Upper lobe of left lung (tissue), 6 donors: ENCODE measurements at regions not wholly inside any gene's neighbourhood (a gene's known extent, or its start where the extent isn't known, plus 50 kb on each side); places are given as distances from the start of the nearest gene placed in this dataset.
"Not testable (repeated sequence)": the region's sequence is repeated elsewhere in the genome, so short reads cannot be mapped to it uniquely, and the experiment has no call there.

Experiments used
- ATAC-seq, 2 donors: fragments of 200-7000 bp; cut with Tn5 transposase; one replicate each; pipeline ENCODE4 v1.9.1; 2022; ENCODE audit warnings: mild to moderate bottlenecking in 2 of 2, moderate library complexity in 2 of 2; ENCODE audit not compliant: low FRiP score in 2 of 2
- DNase-seq, 2 donors: peaks; one replicate each; pipeline ENCODE4 v3.0.0-alpha.2; 2019 to 2020
- H3K27ac ChIP-seq, 4 donors: fragments of 200-600 bp; sonication (generic); one replicate each; pipeline ENCODE4 v1.5.1; 2016 to 2019
- H3K27me3 ChIP-seq, 4 donors: fragments of 200-600 bp; sonication (generic); one replicate each; pipeline ENCODE4 v1.5.1; 2017 to 2019
- H3K36me3 ChIP-seq, 4 donors: fragments of 200-600 bp; sonication (generic); one replicate each; pipeline ENCODE4 v1.5.1; 2016 to 2019
- H3K4me1 ChIP-seq, 4 donors: fragments of 200-600 bp; sonication (generic); one replicate each; pipeline ENCODE4 v1.5.1; 2018 to 2019
- H3K4me3 ChIP-seq, 4 donors: fragments of 200-600 bp; sonication (generic); one replicate each; pipeline ENCODE4 v1.5.1; 2017 to 2019; ENCODE audit warnings: mild to moderate bottlenecking in 2 of 4, moderate library complexity in 1 of 4
- H3K9me3 ChIP-seq, 4 donors: fragments of 200-600 bp; sonication (generic); one replicate each; pipeline ENCODE4 v1.5.1; 2018 to 2019
- EP300 ChIP-seq, 4 donors: sonication (generic); formaldehyde crosslinking; IDR thresholded peaks; one replicate each; pipeline ENCODE4 v1.5.1; 2017; ENCODE audit warnings: antibody characterized with exemption in 4 of 4, control low read depth in 2 of 4
- POLR2A ChIP-seq, 4 donors: fragments of 450-650 bp; IDR thresholded peaks; one replicate each; pipeline ENCODE4 v1.5.1; 2016 to 2017; ENCODE audit warnings: antibody characterized with exemption in 4 of 4, mild to moderate bottlenecking in 2 of 4
- POLR2AphosphoS5 ChIP-seq, 2 donors: sonication (generic); formaldehyde crosslinking; IDR thresholded peaks; one replicate each; pipeline ENCODE4 v1.5.1; 2017; ENCODE audit warnings: antibody characterized with exemption in 2 of 2
- WGBS, 2 donors: methylation state at CpG; one replicate each; pipeline ENCODE4 v1.1.5; 2017 to 2018; 5-methylcytosine and 5-hydroxymethylcytosine counted together
- TF ChIP-seq, protein P1 (sequence below), 6 experiments: fragments of 450-650 bp in 4 of 6; fragments of 200-600 bp in 2 of 6; sonication (generic) in 2 of 6; IDR thresholded peaks; one replicate each; pipeline ENCODE4 v1.5.1; 2016 to 2019; ENCODE audit warnings: antibody characterized with exemption in 6 of 6
- donor health status: DM: no; HTN: no; CAD: no; lungs with moderate emphysema.
- donor health status: DM: no; HTN: yes; CAD: no; lungs with severe emphysema.

DNA sequence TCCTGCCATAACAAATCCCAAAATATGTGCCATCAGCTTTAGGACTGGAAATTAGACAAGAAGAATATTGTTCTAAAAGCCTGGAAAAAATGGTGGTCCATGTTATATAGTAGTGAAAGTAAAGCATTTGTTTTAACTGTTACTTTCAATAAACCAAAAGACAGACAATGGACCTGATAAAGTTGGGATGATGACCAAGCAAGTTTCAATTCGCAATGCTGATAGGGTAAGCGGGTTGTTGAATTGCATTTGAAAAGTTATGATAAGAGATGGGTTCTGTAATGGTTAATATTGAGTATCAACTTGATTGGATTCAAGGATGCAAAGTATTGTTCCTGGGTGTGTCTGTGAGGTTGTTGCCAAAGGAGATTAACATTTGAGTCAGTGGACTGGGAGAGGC, 131.9 kb upstream of the ZC3H12C start:
- DNase-seq (no peak), ATAC-seq (no peak)
- Histone ChIP-seq H3K9me3 (no peaks in the 10 kb centered on the region), H3K27ac (no peak overlapping the region), H3K27me3 (no peaks in the 10 kb centered on the region), H3K4me1 (no peaks in the 10 kb centered on the region), H3K36me3 (no peaks in the 10 kb centered on the region), H3K4me3 (no peak overlapping the region)
- 95 to 97% methylated on average over 2 of the region's 2 CpGs for WGBS, 2 donors
- TF ChIP-seq, protein P1, sequence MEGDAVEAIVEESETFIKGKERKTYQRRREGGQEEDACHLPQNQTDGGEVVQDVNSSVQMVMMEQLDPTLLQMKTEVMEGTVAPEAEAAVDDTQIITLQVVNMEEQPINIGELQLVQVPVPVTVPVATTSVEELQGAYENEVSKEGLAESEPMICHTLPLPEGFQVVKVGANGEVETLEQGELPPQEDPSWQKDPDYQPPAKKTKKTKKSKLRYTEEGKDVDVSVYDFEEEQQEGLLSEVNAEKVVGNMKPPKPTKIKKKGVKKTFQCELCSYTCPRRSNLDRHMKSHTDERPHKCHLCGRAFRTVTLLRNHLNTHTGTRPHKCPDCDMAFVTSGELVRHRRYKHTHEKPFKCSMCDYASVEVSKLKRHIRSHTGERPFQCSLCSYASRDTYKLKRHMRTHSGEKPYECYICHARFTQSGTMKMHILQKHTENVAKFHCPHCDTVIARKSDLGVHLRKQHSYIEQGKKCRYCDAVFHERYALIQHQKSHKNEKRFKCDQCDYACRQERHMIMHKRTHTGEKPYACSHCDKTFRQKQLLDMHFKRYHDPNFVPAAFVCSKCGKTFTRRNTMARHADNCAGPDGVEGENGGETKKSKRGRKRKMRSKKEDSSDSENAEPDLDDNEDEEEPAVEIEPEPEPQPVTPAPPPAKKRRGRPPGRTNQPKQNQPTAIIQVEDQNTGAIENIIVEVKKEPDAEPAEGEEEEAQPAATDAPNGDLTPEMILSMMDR (IDR thresholded peaks at IDR 0.05): no peak
- no peak for TF ChIP-seq POLR2A (IDR thresholded peaks at IDR 0.05)
- TF ChIP-seq POLR2AphosphoS5 (IDR thresholded peaks at IDR 0.05): no peak
- TF ChIP-seq EP300 (IDR thresholded peaks at IDR 0.05): no peak

DNA sequence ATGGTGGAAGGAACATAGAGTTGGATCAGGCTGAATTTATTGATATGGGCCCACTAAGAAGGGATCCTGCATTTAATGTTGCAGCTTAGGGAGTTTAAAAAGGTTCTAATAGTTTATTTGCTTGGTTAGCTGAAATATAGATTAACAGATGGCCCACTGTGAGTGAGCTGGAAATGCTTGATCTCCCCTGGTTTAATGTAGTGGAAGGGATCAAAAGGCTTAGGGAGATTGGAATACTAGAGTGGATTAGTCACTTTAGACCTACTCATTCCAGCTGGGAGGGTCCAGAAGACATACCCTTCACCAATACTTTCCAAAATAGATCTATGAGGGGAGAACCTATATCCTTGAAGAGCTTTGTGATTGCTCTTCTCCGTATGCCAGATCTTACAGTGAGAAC, 130.1 kb upstream of the ZC3H12C start:
- Histone ChIP-seq H3K27ac (no peak overlapping the region), H3K4me1 (no peaks in the 10 kb centered on the region), H3K9me3 (no peaks in the 10 kb centered on the region), H3K27me3 (no peaks in the 10 kb centered on the region), H3K36me3 (no peaks in the 10 kb centered on the region), H3K4me3 (no peak overlapping the region)
- DNase-seq: no peak
- TF ChIP-seq POLR2AphosphoS5 (IDR thresholded peaks at IDR 0.05) (no peak), POLR2A (IDR thresholded peaks at IDR 0.05) (no peak), EP300 (IDR thresholded peaks at IDR 0.05) (no peak)
- TF ChIP-seq, protein P1 (IDR thresholded peaks at IDR 0.05): no peak
- 93 to 100% methylated on average over 1 of the region's 1 CpG for WGBS, 2 donors
- no peak for ATAC-seq

GRCh38 chr11:109964487-109964886, 128.7 kb upstream of the ZC3H12C start:
- no peak for ATAC-seq
- TF ChIP-seq, protein P1 (IDR thresholded peaks at IDR 0.05): no peak
- TF ChIP-seq EP300 (IDR thresholded peaks at IDR 0.05) (no peak), POLR2AphosphoS5 (IDR thresholded peaks at IDR 0.05) (no peak), POLR2A (IDR thresholded peaks at IDR 0.05) (no peak)
- no peak overlapping the region for H3K27ac ChIP-seq
- H3K27me3 ChIP-seq: no peaks in the 10 kb centered on the region
- DNase-seq: no peak
- H3K36me3 ChIP-seq: no peaks in the 10 kb centered on the region
- no peaks in the 10 kb centered on the region for H3K9me3 ChIP-seq
- H3K4me1 ChIP-seq: no peaks in the 10 kb centered on the region
- 89 to 100% methylated on average over 2 of the region's 2 CpGs for WGBS, 2 donors
- H3K4me3 ChIP-seq: no peak overlapping the region

DNA sequence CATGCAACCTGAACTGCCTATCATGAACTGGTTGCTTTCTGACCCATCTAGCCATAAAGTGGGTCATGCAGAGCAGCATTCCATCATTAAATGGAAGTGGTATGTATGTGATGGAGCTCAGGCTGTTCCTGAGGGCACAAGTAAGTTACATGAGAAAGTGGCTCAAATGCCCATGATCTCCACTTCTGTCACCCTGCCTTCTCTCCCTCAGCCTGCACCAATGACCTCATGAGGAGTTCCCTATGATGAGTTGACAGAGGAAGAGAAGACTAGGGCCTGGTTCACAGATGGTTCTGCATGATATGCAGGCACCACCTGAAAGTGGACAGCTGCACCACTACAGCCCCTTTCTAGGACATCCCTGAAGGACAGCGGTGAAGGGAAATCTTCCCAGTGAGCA, 127.7 kb upstream of the ZC3H12C start:
- not testable (repeated sequence) for H3K36me3 ChIP-seq, H3K4me1 ChIP-seq
- WGBS, 2 donors: 93 to 100% methylated on average over 1 of the region's 1 CpG

DNA sequence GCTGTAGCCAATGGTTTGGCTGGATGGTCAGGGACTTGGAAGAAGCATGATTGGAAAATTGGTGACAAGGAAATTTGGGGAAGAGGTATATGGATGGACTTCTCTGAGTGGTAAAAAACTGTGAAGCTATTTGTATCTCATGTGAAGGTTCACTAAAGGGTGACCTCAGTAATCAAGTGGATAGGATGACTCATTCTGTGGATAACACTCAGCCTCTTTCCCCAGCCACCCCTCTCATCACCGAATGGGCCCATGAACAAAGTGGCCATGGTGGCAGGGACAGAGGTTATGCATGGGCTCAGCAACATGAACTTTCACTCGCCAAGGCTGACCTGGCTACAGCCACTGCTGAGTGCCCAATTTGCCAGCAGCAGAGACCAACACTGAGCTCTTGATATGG, 127.3 kb upstream of the ZC3H12C start:
- not testable (repeated sequence) for ATAC-seq, H3K4me1 ChIP-seq, H3K27ac ChIP-seq, H3K4me3 ChIP-seq, H3K36me3 ChIP-seq, H3K9me3 ChIP-seq, H3K27me3 ChIP-seq, DNase-seq
- WGBS, 2 donors: 81 to 90% methylated on average over 1 to 2 of the region's 2 CpGs

More for the DNA sequence above, 127.7 kb upstream of the ZC3H12C start:
- H3K27me3 ChIP-seq, H3K9me3 ChIP-seq, DNase-seq, ATAC-seq, H3K27ac ChIP-seq, H3K4me3 ChIP-seq: not testable (repeated sequence)

- WGBS, 2 donors: 66 to 69% methylated on average over 1 of the region's 1 CpG
- not testable (repeated sequence) for H3K4me3 ChIP-seq, DNase-seq, H3K9me3 ChIP-seq, H3K27me3 ChIP-seq, H3K36me3 ChIP-seq, H3K27ac ChIP-seq, ATAC-seq
- H3K4me1 ChIP-seq: peaks cover 9 to 15% (median 11%) of the 10 kb centered on the region in 4 donors
Measured at GRCh38 chr11:109967136-109967535, 126.1 kb upstream of the ZC3H12C start.
